ENCODE measurements at regions not wholly inside any gene's neighbourhood (a gene's known extent, or its start where the extent isn't known, plus 50 kb on each side); places are given as distances from the start of the nearest gene placed in this dataset.
A peak's percentile ranks its signal among the peaks of the same experiment; 100 is the strongest.

DNA sequence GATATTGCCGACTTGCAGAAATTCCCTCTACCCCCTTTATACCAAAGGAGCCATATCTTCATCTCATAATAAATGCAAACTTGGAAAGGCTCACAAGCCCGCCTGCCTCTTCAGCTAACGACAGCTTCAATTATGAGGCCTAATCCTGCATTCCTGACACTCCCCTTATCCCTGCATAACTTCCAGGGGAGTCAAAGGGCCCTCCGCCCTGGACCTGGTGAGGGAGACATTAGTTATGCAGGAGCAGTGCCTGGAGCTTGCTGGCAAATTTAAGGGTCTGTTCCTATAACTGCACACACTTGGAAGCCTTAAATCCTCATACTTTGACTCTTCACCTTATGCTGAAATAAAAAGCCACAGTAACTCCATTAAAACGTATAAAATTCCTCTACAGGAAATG, 617.9 kb downstream of the BNC2 start:
- no peaks in the 10 kb centered on the region for H3K9me3 ChIP-seq (ENCODE audit: control insufficient read depth, low read length)
- H3K4me1 ChIP-seq (ENCODE audit: control insufficient read depth, insufficient read depth, low read length), result no peaks in the 10 kb centered on the region
- ATAC-seq (no peak), DNase-seq (no peak)
- WGBS, result 53% methylated on average over 5 of the region's 5 CpGs
- no peaks in the 10 kb centered on the region for H3K27me3 ChIP-seq (ENCODE audit: control insufficient read depth, insufficient read depth)
- H3K27ac ChIP-seq (ENCODE audit: low read length), result no peak overlapping the region
- intact Hi-C loops (cut with DNase I), result no loop called here
- no peak overlapping the region for H3K4me3 ChIP-seq (ENCODE audit: low read length)

GRCh38 chr9:16254674-16255073, 615.8 kb downstream of the BNC2 start:
- no peaks in the 10 kb centered on the region for H3K27me3 ChIP-seq (ENCODE audit: control insufficient read depth, insufficient read depth)
- no peak for ATAC-seq
- 65% methylated on average over 4 of the region's 4 CpGs for WGBS
- H3K4me3 ChIP-seq (ENCODE audit: low read length), result no peak overlapping the region
- no peaks in the 10 kb centered on the region for H3K4me1 ChIP-seq (ENCODE audit: control insufficient read depth, insufficient read depth, low read length)
- no peak overlapping the region for H3K27ac ChIP-seq (ENCODE audit: low read length)
- intact Hi-C loops (cut with DNase I), result no loop called here
- DNase-seq, result no peak
- no peaks in the 10 kb centered on the region for H3K9me3 ChIP-seq (ENCODE audit: control insufficient read depth, low read length)

- WGBS, result 77% methylated on average over 4 of the region's 4 CpGs
- H3K27me3 ChIP-seq (ENCODE audit: control insufficient read depth, insufficient read depth), result no peaks in the 10 kb centered on the region
- no peak overlapping the region for H3K27ac ChIP-seq (ENCODE audit: low read length)
- intact Hi-C loops (cut with DNase I), result no loop called here
- H3K4me1 ChIP-seq (ENCODE audit: control insufficient read depth, insufficient read depth, low read length), result no peaks in the 10 kb centered on the region
- DNase-seq (no peak), ATAC-seq (no peak)
- no peak overlapping the region for H3K4me3 ChIP-seq (ENCODE audit: low read length)
- H3K9me3 ChIP-seq (ENCODE audit: control insufficient read depth, low read length), result no peaks in the 10 kb centered on the region
Measured at GRCh38 chr9:16255217-16255616, 615.3 kb downstream of the BNC2 start.

DNA sequence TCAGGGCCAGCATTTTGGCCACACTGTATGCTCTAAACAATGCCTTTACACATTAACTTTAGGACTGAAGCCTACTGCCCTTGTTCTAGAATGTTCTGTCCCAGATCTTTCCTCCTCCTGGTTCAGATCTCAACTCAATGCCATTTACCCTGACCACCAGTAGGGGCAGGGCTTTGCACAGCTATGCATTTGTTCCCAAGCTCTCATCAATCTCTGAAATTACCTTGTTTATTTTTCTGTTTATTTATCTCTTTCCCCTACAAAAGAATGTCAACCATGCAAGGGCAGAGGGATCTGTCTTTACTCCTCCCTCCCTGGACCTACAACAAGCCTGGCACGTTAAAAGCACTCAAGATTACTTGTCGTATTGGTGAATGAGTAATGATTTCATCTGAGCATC, 612.9 kb downstream of the BNC2 start:
- DNase-seq (no peak), ATAC-seq (peak in 1 of 2 donors; percentile 35)
- Histone ChIP-seq H3K27me3 (ENCODE audit: control insufficient read depth, insufficient read depth) (no peaks in the 10 kb centered on the region), H3K27ac (ENCODE audit: low read length) (no peak overlapping the region), H3K4me3 (ENCODE audit: low read length) (no peak overlapping the region), H3K4me1 (ENCODE audit: control insufficient read depth, insufficient read depth, low read length) (no peaks in the 10 kb centered on the region), H3K9me3 (ENCODE audit: control insufficient read depth, low read length) (no peaks in the 10 kb centered on the region)
- 58% methylated on average over 2 of the region's 2 CpGs for WGBS
- intact Hi-C loops (cut with DNase I), result no loop called here

DNA sequence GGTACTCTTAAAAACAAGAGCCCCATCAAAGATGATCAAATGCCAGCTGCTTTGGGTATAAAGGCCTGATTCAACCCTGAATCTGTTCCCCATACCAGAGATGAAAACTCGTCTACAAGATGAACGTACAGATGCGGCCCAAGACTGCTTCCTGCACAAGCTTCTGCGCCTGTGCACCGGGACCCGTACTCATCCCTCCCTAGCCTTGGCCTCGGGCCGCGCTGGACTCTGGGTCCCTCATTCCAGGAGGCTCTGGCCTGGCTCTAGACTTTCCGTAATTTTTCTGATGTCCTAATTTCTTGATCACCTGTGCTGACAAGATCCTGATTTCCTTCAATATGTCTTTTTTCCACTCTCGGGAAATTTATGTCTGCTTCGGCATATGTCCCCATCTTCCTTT, 612.3 kb downstream of the BNC2 start:
- Histone ChIP-seq H3K4me1 (ENCODE audit: control insufficient read depth, insufficient read depth, low read length) (no peaks in the 10 kb centered on the region), H3K27me3 (ENCODE audit: control insufficient read depth, insufficient read depth) (no peaks in the 10 kb centered on the region), H3K27ac (ENCODE audit: low read length) (no peak overlapping the region), H3K9me3 (ENCODE audit: control insufficient read depth, low read length) (no peaks in the 10 kb centered on the region), H3K4me3 (ENCODE audit: low read length) (no peak overlapping the region)
- intact Hi-C loops (cut with DNase I), result no loop called here
- ATAC-seq (no peak), DNase-seq (no peak)
- WGBS, result 94% methylated on average over 12 of the region's 12 CpGs

DNA sequence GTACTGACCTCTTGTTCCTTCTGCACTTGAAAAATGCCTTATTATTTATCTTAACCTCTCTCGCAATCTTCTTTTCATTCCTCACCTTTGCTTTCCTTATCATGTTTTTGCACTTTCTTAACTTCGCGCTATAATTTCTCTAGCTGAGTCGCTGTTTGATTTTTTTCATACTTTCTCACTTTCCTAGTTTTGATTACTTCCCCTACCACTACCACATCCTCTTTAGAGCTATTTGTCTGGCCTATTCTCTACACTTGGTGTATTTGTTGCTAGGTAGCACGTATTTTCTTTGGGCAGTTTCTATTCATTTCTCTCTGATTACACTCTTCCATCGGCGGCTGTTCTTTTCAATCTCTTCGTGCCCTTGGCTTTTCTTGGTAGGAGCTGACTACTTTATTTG, 611.8 kb downstream of the BNC2 start:
- Histone ChIP-seq H3K4me3 (ENCODE audit: low read length) (no peak overlapping the region), H3K27ac (ENCODE audit: low read length) (no peak overlapping the region), H3K4me1 (ENCODE audit: control insufficient read depth, insufficient read depth, low read length) (no peaks in the 10 kb centered on the region), H3K27me3 (ENCODE audit: control insufficient read depth, insufficient read depth) (no peaks in the 10 kb centered on the region), H3K9me3 (ENCODE audit: control insufficient read depth, low read length) (no peaks in the 10 kb centered on the region)
- ATAC-seq (no peak), DNase-seq (no peak)
- WGBS, result 68% methylated on average over 8 of the region's 8 CpGs
- intact Hi-C loops (cut with DNase I), result no loop called here

GRCh38 chr9:16262477-16263261, 607.8 kb downstream of the BNC2 start:
- Histone ChIP-seq H3K4me1 (ENCODE audit: control insufficient read depth, insufficient read depth, low read length) (no peaks in the 10 kb centered on the region), H3K27ac (ENCODE audit: low read length) (no peak overlapping the region), H3K9me3 (ENCODE audit: control insufficient read depth, low read length) (no peaks in the 10 kb centered on the region), H3K27me3 (ENCODE audit: control insufficient read depth, insufficient read depth) (no peaks in the 10 kb centered on the region), H3K4me3 (ENCODE audit: low read length) (no peak overlapping the region)
- intact Hi-C loops (cut with DNase I), result loop anchor here in 1 of 4 donors (10.0 kb wide), 1 partner anchor 68 kb away; no protein-coding TSS in a partner anchor
- WGBS, result 54% methylated on average over 14 of the region's 14 CpGs
- ATAC-seq, result no peak
- no peak for DNase-seq

DNA sequence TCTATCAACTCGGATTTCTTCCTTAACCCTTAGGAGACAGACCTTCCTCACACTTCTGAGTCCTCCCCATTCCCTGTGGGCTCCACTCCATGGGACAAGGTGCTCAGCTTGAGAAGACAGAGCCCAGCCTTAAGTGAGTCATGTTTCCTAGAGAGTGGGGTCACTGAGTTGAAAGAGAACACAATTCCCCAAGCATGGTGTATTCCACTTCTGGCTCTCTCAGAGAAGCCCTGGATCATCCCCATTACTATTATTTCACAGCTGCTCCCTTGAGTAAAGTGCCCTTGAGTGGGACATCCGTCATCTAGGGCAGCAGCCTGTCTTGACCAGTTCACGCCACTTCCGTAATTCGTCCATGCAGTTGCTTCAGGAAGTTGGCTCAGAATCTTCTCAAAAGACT, 604.8 kb downstream of the BNC2 start:
- no peak overlapping the region for H3K4me3 ChIP-seq (ENCODE audit: low read length)
- no peaks in the 10 kb centered on the region for H3K27me3 ChIP-seq (ENCODE audit: control insufficient read depth, insufficient read depth)
- H3K27ac ChIP-seq (ENCODE audit: low read length), result no peak overlapping the region
- no peaks in the 10 kb centered on the region for H3K4me1 ChIP-seq (ENCODE audit: control insufficient read depth, insufficient read depth, low read length)
- DNase-seq (no peak), ATAC-seq (no peak)
- intact Hi-C loops (cut with DNase I), result loop anchor here in 1 of 4 donors (10.0 kb wide), 1 partner anchor 71 kb away; no protein-coding TSS in a partner anchor
- no peaks in the 10 kb centered on the region for H3K9me3 ChIP-seq (ENCODE audit: control insufficient read depth, low read length)
- 93% methylated on average over 5 of the region's 5 CpGs for WGBS

DNA sequence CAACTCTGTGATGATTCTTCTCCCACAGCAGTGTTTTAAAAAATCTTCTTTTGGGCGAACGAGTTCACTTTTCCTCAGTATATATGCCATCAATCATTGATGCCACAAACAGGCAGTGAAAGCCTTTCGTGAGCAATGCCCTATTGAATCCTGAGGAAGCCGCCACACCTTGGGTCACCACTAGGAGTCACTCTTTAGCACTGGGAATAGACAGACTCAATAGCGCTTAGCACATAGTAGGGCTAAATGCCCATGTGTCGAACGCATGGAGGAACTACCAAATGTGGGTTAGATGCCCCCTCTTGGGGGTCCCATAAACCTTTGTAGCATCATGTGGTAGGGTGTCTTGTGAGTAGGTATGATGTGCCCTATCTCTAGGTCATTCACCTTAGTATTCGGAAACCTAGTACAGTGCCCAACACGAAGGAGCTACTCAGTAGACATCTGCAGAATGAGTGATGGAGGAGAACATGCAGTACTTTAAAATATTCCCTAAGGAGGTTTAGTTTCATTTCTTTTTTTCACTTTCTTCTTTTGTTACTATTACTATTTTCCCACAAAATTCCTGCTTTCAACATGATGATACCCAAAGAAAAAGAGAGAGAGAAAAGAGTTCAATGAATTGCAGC, 603.7 kb downstream of the BNC2 start:
- intact Hi-C loops (cut with DNase I), result loop anchor here in 1 of 4 donors (10.0 kb wide), 1 partner anchor 72 kb away; no protein-coding TSS in a partner anchor
- no peak overlapping the region for H3K4me3 ChIP-seq (ENCODE audit: low read length)
- H3K27me3 ChIP-seq (ENCODE audit: control insufficient read depth, insufficient read depth), result no peaks in the 10 kb centered on the region
- ATAC-seq (peak in 1 of 2 donors; percentile 31), DNase-seq (peak in 1 of 3 donors; percentile 63)
- no peak overlapping the region for H3K27ac ChIP-seq (ENCODE audit: low read length)
- WGBS, result 86% methylated on average over 9 of the region's 9 CpGs
- no peaks in the 10 kb centered on the region for H3K4me1 ChIP-seq (ENCODE audit: control insufficient read depth, insufficient read depth, low read length)
- H3K9me3 ChIP-seq (ENCODE audit: control insufficient read depth, low read length), result no peaks in the 10 kb centered on the region

DNA sequence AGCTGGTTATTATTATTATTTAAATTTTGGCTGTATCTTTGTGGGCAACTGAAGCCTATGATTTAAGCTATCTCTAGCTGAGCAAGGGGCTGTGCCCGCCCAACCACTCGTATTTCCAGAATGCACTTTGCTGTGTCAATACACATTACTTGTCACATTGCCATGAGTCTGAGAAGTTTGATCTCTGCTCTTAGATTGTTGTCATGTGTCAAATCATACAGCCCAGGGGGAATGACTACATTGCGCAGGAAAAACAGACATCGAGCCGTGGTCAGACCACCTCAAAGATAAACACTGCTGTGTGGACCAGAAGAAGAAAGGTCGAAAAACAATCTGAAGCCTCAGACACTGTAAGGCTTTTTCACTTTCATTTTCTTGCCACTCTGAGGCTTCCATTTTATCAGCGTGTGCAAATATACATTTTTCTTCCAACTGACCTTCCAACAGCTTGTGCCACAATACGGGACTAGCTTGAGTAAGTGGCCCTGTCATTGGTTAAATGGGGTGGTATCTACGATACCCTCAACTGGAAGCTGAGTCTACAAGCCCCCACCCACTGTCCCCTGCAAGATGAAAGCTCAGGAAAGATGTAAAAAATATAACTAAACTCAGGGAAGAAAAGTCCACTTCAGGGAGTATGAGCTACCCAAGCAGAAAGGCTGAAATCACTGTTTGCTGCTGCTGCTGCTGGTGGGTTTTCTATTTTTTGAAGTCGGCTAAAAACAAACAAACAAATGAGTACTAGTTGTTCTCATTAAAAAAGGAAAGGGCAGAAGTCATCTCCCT, 603.0 kb downstream of the BNC2 start:
- intact Hi-C loops (cut with DNase I), result loop anchor here in 1 of 4 donors (10.0 kb wide), 1 partner anchor 73 kb away; no protein-coding TSS in a partner anchor
- 43% methylated on average over 10 of the region's 10 CpGs for WGBS
- ATAC-seq (peak; percentile 40 to 45), DNase-seq (no peak)
- Histone ChIP-seq H3K9me3 (ENCODE audit: control insufficient read depth, low read length) (no peaks in the 10 kb centered on the region), H3K4me1 (ENCODE audit: control insufficient read depth, insufficient read depth, low read length) (no peaks in the 10 kb centered on the region), H3K4me3 (ENCODE audit: low read length) (peak overlapping the region; percentile 52), H3K27me3 (ENCODE audit: control insufficient read depth, insufficient read depth) (no peaks in the 10 kb centered on the region), H3K27ac (ENCODE audit: low read length) (no peak overlapping the region)

Measured in right cardiac atrium (tissue), 5 donors.